OCI-LY1 (cell line): ENCODE measurements at regions not wholly inside any gene's neighbourhood (a gene's known extent, or its start where the extent isn't known, plus 50 kb on each side); places are given as distances from the start of the nearest gene placed in this dataset.

Experiments used
- H2AFZ ChIP-seq: fragments of 200-600 bp; sonication (generic), shearing (Covaris generic); 2 replicates; pipeline ENCODE4 v1.6.0; 2014; ENCODE audit warnings: antibody characterized with exemption, mild to moderate bottlenecking, low read length
- H3F3A ChIP-seq: fragments of 200-600 bp; sonication (generic), shearing (Covaris generic); 2 replicates; pipeline ENCODE4 v1.6.0; 2014; ENCODE audit warnings: mild to moderate bottlenecking, antibody characterized with exemption, low read length, moderate library complexity; ENCODE audit not compliant: insufficient read depth
- H3K27ac ChIP-seq: fragments of 200-600 bp; sonication (generic); 2 replicates; pipeline ENCODE4 v1.5.1; 2014; ENCODE audit warnings: low read length, mixed run types, mild to moderate bottlenecking, low read depth; ENCODE audit not compliant: poor library complexity, severe bottlenecking
- H3K27me3 ChIP-seq: fragments of 200-600 bp; sonication (generic); 2 replicates; pipeline ENCODE4 v1.6.0; 2014; ENCODE audit warnings: antibody characterized with exemption, mild to moderate bottlenecking, low read length, moderate library complexity; ENCODE audit not compliant: insufficient read depth
- H3K36me3 ChIP-seq: fragments of 200-600 bp; sonication (generic); 2 replicates; pipeline ENCODE4 v1.6.1; 2014; ENCODE audit warnings: mild to moderate bottlenecking, antibody characterized with exemption, low read length, moderate library complexity, mixed read lengths; ENCODE audit not compliant: insufficient read depth
- H3K4me1 ChIP-seq: fragments of 200-600 bp; sonication (generic); 2 replicates; pipeline ENCODE4 v1.5.1; 2014; ENCODE audit warnings: mild to moderate bottlenecking, low read length, moderate library complexity; ENCODE audit not compliant: insufficient read depth, severe bottlenecking
- H3K4me2 ChIP-seq: fragments of 200-600 bp; sonication (generic), shearing (Covaris generic); 2 replicates; pipeline ENCODE4 v1.6.1; 2014; ENCODE audit warnings: low read length
- H3K4me3 ChIP-seq: fragments of 200-600 bp; sonication (generic); 2 replicates; pipeline ENCODE4 v1.5.1; 2014; ENCODE audit warnings: low read length, low read depth, mild to moderate bottlenecking, mixed read lengths; ENCODE audit not compliant: poor library complexity, severe bottlenecking
- H3K79me2 ChIP-seq: fragments of 200-600 bp; shearing (Covaris generic); 2 replicates; pipeline ENCODE4 v1.6.1; 2016; ENCODE audit warnings: mixed run types, low read length, mixed read lengths; ENCODE audit not compliant: insufficient read depth
- H3K9ac ChIP-seq: fragments of 200-600 bp; sonication (generic), shearing (Covaris generic); 2 replicates; pipeline ENCODE4 v1.6.1; 2014; ENCODE audit warnings: mild to moderate bottlenecking, low read length, mixed read lengths
- H3K9me2 ChIP-seq: fragments of 200-600 bp; sonication (generic), shearing (Covaris generic); 2 replicates; pipeline ENCODE4 v1.6.1; 2014; ENCODE audit warnings: low read depth, mild to moderate bottlenecking, low read length, mixed read lengths
- H3K9me3 ChIP-seq: fragments of 200-600 bp; shearing (Covaris generic); 2 replicates; pipeline ENCODE4 v1.6.1; 2014; ENCODE audit warnings: low read length, mixed read lengths
- H4K20me1 ChIP-seq: fragments of 200-600 bp; sonication (generic), shearing (Covaris generic); 2 replicates; pipeline ENCODE4 v1.6.0; 2016; ENCODE audit warnings: mild to moderate bottlenecking, low read length; ENCODE audit not compliant: insufficient read depth
- EZH2 ChIP-seq: fragments of 200-600 bp; sonication (generic), shearing (Covaris generic); IDR thresholded peaks from 2 replicates; pipeline ENCODE4 v1.8.0; 2017; ENCODE audit warnings: borderline replicate concordance, mixed run types, mild to moderate bottlenecking, antibody characterized with exemption, low read length, moderate library complexity, mixed read lengths
- TF ChIP-seq, protein P1 (sequence below): fragments of 200-600 bp; sonication (generic), shearing (Covaris generic); IDR thresholded peaks from 2 replicates; pipeline ENCODE4 v1.5.1; 2017; ENCODE audit warnings: mild to moderate bottlenecking, antibody characterized with exemption, low read length, moderate library complexity, mixed read lengths

DNA sequence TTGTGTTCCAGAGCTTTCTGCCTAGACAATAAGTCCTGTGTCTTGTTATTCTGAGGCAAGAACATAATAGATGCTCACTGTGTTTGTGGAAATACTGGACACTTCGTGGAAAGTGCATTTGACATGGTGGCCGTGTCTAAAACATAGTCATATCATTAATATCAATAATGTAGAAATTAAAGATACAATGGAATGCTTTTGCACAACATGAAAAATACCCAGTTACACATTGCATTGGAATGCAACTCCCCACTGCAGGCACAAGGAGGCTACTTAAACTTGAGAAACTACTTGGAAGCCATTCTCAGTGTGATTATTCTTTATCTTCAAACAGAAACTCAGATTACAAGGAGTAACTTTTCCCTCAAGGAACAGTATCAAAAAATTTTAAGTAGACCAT lies 145.3 kb upstream of the ZNF462 start:
- Histone ChIP-seq H3K27me3 (no peaks in the 10 kb centered on the region), H3K4me2 (no peak overlapping the region)

DNA sequence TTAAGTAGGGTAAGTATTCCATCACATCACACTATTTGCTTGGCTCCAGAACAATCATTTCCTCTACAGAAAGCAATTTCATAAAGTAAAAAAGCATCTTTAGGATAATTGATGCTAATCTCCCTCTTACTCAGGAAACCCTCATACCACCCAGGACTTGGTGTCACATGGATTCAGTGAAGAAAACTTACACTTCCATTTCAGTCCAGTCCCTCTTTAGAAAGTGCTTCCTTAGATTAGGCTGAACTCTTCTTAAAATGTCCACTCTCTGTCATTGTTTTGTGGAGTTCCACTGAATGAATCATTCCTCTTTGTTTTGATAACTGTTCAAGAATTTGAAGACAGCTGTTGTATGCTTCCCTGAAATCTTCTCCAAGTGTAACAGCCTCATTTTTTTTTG lies 144.0 kb upstream of the ZNF462 start:
- H3K79me2 ChIP-seq, result no peaks in the 10 kb centered on the region
- no peaks in the 10 kb centered on the region for H3F3A ChIP-seq
- TF ChIP-seq, protein P1, sequence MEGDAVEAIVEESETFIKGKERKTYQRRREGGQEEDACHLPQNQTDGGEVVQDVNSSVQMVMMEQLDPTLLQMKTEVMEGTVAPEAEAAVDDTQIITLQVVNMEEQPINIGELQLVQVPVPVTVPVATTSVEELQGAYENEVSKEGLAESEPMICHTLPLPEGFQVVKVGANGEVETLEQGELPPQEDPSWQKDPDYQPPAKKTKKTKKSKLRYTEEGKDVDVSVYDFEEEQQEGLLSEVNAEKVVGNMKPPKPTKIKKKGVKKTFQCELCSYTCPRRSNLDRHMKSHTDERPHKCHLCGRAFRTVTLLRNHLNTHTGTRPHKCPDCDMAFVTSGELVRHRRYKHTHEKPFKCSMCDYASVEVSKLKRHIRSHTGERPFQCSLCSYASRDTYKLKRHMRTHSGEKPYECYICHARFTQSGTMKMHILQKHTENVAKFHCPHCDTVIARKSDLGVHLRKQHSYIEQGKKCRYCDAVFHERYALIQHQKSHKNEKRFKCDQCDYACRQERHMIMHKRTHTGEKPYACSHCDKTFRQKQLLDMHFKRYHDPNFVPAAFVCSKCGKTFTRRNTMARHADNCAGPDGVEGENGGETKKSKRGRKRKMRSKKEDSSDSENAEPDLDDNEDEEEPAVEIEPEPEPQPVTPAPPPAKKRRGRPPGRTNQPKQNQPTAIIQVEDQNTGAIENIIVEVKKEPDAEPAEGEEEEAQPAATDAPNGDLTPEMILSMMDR, result no peak
- TF ChIP-seq EZH2, result no peak
- no peak overlapping the region for H2AFZ ChIP-seq
- no peak overlapping the region for H3K4me2 ChIP-seq
- no peak overlapping the region for H3K4me3 ChIP-seq
- no peak overlapping the region for H3K9ac ChIP-seq
- H3K27ac ChIP-seq, result no peak overlapping the region
- H3K27me3 ChIP-seq, result no peaks in the 10 kb centered on the region
- no peaks in the 10 kb centered on the region for H3K36me3 ChIP-seq
- no peaks in the 10 kb centered on the region for H3K9me2 ChIP-seq
- H3K9me3 ChIP-seq, result no peaks in the 10 kb centered on the region
- H4K20me1 ChIP-seq, result no peaks in the 10 kb centered on the region
- H3K4me1 ChIP-seq, result no peaks in the 10 kb centered on the region

More for the DNA sequence above, 145.3 kb upstream of the ZNF462 start:
- H2AFZ ChIP-seq, result no peak overlapping the region
- H3K4me3 ChIP-seq, result no peak overlapping the region
- no peak overlapping the region for H3K27ac ChIP-seq
- no peaks in the 10 kb centered on the region for H3K36me3 ChIP-seq
- H3K9me3 ChIP-seq, result no peaks in the 10 kb centered on the region
- H3K4me1 ChIP-seq, result no peaks in the 10 kb centered on the region
- no peaks in the 10 kb centered on the region for H3F3A ChIP-seq
- no peaks in the 10 kb centered on the region for H4K20me1 ChIP-seq
- no peak overlapping the region for H3K9ac ChIP-seq
- no peaks in the 10 kb centered on the region for H3K79me2 ChIP-seq
- no peaks in the 10 kb centered on the region for H3K9me2 ChIP-seq
- TF ChIP-seq EZH2, result no peak
- TF ChIP-seq, protein P1, result no peak

DNA sequence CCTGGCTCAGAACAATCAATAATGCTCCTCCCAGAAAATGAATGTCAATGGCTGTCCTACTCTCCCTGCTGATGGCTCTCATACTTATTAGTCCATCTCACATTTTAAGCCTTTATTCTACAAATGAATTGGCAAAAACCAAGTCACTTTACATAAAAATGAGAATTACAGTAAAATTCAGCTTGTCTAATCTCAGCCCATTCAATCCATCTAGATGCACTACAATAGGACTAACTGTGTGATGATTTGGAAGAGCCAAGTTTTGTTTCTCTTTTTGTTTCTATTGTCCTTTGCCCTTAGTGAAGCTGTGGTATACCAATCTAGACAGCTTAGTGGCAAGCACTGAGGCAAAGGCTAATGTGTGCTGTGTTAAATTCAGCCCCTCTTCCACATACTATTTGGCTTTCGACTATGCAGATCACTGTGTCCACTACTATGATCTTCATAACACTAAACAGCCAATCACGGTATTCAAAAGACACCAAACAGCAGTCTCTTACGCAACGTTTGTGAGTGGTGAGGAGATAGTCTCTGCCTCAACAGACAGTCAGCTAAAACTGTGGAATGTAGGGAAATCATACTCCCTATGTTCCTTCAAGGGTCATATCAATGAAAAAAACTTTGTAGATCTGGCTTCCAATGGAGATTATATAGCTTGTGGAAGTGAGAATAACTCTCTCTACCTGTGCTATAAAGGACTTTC lies 140.8 kb upstream of the ZNF462 start:
- TF ChIP-seq EZH2, result no peak
- TF ChIP-seq, protein P1, result no peak
- no peak overlapping the region for H2AFZ ChIP-seq
- no peak overlapping the region for H3K4me2 ChIP-seq

More for the DNA sequence above, 140.8 kb upstream of the ZNF462 start:
- Histone ChIP-seq H3K4me1 (no peaks in the 10 kb centered on the region), H3K27me3 (no peaks in the 10 kb centered on the region), H3K36me3 (no peaks in the 10 kb centered on the region), H3K27ac (no peak overlapping the region), H3K4me3 (no peak overlapping the region), H3K9me3 (no peaks in the 10 kb centered on the region), H4K20me1 (no peaks in the 10 kb centered on the region), H3F3A (no peaks in the 10 kb centered on the region), H3K9ac (no peak overlapping the region), H3K79me2 (no peaks in the 10 kb centered on the region), H3K9me2 (no peaks in the 10 kb centered on the region)
